HEK293T (cell line): ENCODE measurements at regions not wholly inside any gene's neighbourhood (a gene's known extent, or its start where the extent isn't known, plus 50 kb on each side); places are given as distances from the start of the nearest gene placed in this dataset.

ENCODE experiments used
- CTCF ChIA-PET: fragments of 350-600 bp; formaldehyde crosslinking; extraction: SDS; loops from one replicate; lab custom pipeline; 2021; ENCODE audit warnings: antibody characterized with exemption, inconsistent platforms; lab: Yijun Ruan, JAX
- POLR2A ChIA-PET: fragments of 350-600 bp; formaldehyde crosslinking; extraction: SDS; loops from one replicate; lab custom pipeline; 2020; ENCODE audit warnings: antibody characterized with exemption, inconsistent platforms; lab: Yijun Ruan, JAX
- DNase-seq: peaks from one replicate; pipeline ENCODE4 v3.0.0; 2012; ENCODE audit warnings: mixed read lengths; ENCODE audit errors: extremely low spot score
- ARNT ChIP-seq: fragments of 450-650 bp; IDR thresholded peaks from 2 replicates; pipeline ENCODE4 v1.6.1; 2017; ENCODE audit warnings: mild to moderate bottlenecking
- BHLHE40 ChIP-seq: fragments of 450-650 bp; IDR thresholded peaks from 2 replicates; pipeline ENCODE4 v1.6.1; 2016; ENCODE audit warnings: mild to moderate bottlenecking, moderate library complexity, borderline replicate concordance
- CTBP1 ChIP-seq: fragments of 450-650 bp; IDR thresholded peaks from 2 replicates; pipeline ENCODE4 v1.6.1; 2016; ENCODE audit warnings: borderline replicate concordance
- ELF4 ChIP-seq: fragments of 450-650 bp; IDR thresholded peaks from 2 replicates; pipeline ENCODE4 v1.6.1; 2017; ENCODE audit warnings: antibody characterized with exemption
- FOXA1 ChIP-seq: fragments of 450-650 bp; IDR thresholded peaks from 2 replicates; pipeline ENCODE4 v1.6.1; 2016; ENCODE audit warnings: mild to moderate bottlenecking
- FOXK2 ChIP-seq: fragments of 450-650 bp; IDR thresholded peaks from 2 replicates; pipeline ENCODE4 v1.6.1; 2016; ENCODE audit warnings: mild to moderate bottlenecking
- FOXM1 ChIP-seq: fragments of 450-650 bp; IDR thresholded peaks from 2 replicates; pipeline ENCODE4 v1.6.1; 2017; ENCODE audit warnings: mild to moderate bottlenecking, borderline replicate concordance
- HDGF ChIP-seq: fragments of 450-650 bp; IDR thresholded peaks from 2 replicates; pipeline ENCODE4 v1.6.1; 2017; ENCODE audit warnings: antibody characterized with exemption, borderline replicate concordance
- L3MBTL2 ChIP-seq: fragments of 450-650 bp; conservative IDR thresholded peaks from 2 replicates; pipeline ENCODE4 v1.6.1; 2016; ENCODE audit warnings: mild to moderate bottlenecking
- LEF1 ChIP-seq: fragments of 450-650 bp; IDR thresholded peaks from 2 replicates; pipeline ENCODE4 v1.6.1; 2017; ENCODE audit warnings: mild to moderate bottlenecking, borderline replicate concordance
- NFRKB ChIP-seq: fragments of 450-650 bp; IDR thresholded peaks from 2 replicates; pipeline ENCODE4 v1.6.1; 2016; ENCODE audit warnings: mild to moderate bottlenecking, moderate library complexity
- PKNOX1 ChIP-seq: fragments of 450-650 bp; IDR thresholded peaks from 2 replicates; pipeline ENCODE4 v1.6.1; 2016
- SP1 ChIP-seq: fragments of 450-650 bp; IDR thresholded peaks from 2 replicates; pipeline ENCODE4 v1.6.1; 2017
- SUZ12 ChIP-seq: fragments of 450-650 bp; IDR thresholded peaks from 2 replicates; pipeline ENCODE4 v1.6.1; 2016; ENCODE audit warnings: mild to moderate bottlenecking
- TARDBP ChIP-seq: fragments of 450-650 bp; IDR thresholded peaks from 2 replicates; pipeline ENCODE4 v1.6.1; 2016
- ZNF384 ChIP-seq: fragments of 450-650 bp; IDR thresholded peaks from 2 replicates; pipeline ENCODE4 v1.6.1; 2016

GRCh38 chr2:33933203-33933602, 334.1 kb upstream of the FAM98A start:
- ChIA-PET CTCF (no interaction called here), POLR2A (no interaction called here)
- no peak for DNase-seq
- TF ChIP-seq BHLHE40 = no peak
- TF ChIP-seq ELF4 = no peak
- no peak for TF ChIP-seq FOXA1
- no peak for TF ChIP-seq ARNT
- no peak for TF ChIP-seq HDGF
- TF ChIP-seq PKNOX1 = no peak
- no peak for TF ChIP-seq NFRKB

GRCh38 chr2:33931164-33931563, 332.1 kb upstream of the FAM98A start:
- CTCF ChIA-PET = no interaction called here
- DNase-seq = no peak
- TF ChIP-seq LEF1 (no peak), FOXA1 (no peak), SUZ12 (no peak), ELF4 (no peak), NFRKB (no peak), FOXK2 (no peak), ARNT (no peak), L3MBTL2 (no peak), ZNF384 (no peak), FOXM1 (no peak), CTBP1 (no peak), BHLHE40 (no peak), HDGF (no peak), SP1 (no peak), PKNOX1 (no peak), TARDBP (no peak)
- POLR2A ChIA-PET = no interaction called here

GRCh38 chr2:33929467-33929866, 330.4 kb upstream of the FAM98A start:
- no peak for TF ChIP-seq LEF1
- no peak for TF ChIP-seq HDGF
- no peak for TF ChIP-seq L3MBTL2
- no peak for TF ChIP-seq ZNF384
- no peak for TF ChIP-seq BHLHE40
- TF ChIP-seq ARNT = no peak
- no peak for TF ChIP-seq PKNOX1
- no peak for TF ChIP-seq FOXK2
- TF ChIP-seq NFRKB = no peak
- no peak for TF ChIP-seq FOXM1
- no peak for TF ChIP-seq TARDBP
- no peak for TF ChIP-seq SP1
- TF ChIP-seq CTBP1 = no peak
- TF ChIP-seq SUZ12 = no peak
- no peak for TF ChIP-seq FOXA1
- POLR2A ChIA-PET = no interaction called here
- no peak for DNase-seq
- CTCF ChIA-PET = interaction anchor here (0.6 kb wide), 1 partner anchor 549 kb away, joined by 3 read pairs; no protein-coding TSS in a partner anchor

DNA sequence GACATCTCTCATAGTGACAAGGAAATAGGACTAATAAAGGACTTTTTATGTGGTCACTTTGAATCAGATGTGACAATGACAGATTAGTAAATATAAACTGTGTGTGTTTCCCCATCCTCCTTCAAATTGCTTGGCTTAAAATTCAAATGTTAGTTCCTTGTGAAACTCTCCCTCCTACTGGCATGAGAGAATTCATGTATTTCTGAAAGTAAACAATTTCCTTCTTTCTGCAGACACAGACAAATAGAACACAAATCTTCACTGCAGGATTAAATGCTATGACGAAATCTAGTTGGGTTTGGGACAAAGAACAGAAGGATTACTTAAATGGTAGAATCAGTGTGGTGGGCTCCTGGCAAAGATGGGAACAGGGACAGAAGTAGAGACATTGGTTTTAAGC, 328.7 kb upstream of the FAM98A start:
- DNase-seq = no peak
- ChIA-PET CTCF (no interaction called here), POLR2A (no interaction called here)
- TF ChIP-seq ZNF384 (no peak), BHLHE40 (no peak), SP1 (no peak), FOXA1 (no peak), FOXK2 (no peak), SUZ12 (no peak), ARNT (no peak)

GRCh38 chr2:33925311-33925710, 326.2 kb upstream of the FAM98A start:
- DNase-seq = no peak
- CTCF ChIA-PET = no interaction called here
- POLR2A ChIA-PET = no interaction called here
- no peak for TF ChIP-seq HDGF
- no peak for TF ChIP-seq ELF4
- no peak for TF ChIP-seq PKNOX1

- DNase-seq = no peak
- no peak for TF ChIP-seq FOXA1
- no peak for TF ChIP-seq FOXK2
- TF ChIP-seq FOXM1 = no peak
- no peak for TF ChIP-seq ELF4
- no peak for TF ChIP-seq TARDBP
- no peak for TF ChIP-seq ARNT
- no peak for TF ChIP-seq CTBP1
- ChIA-PET CTCF (no interaction called here), POLR2A (no interaction called here)
Measured at GRCh38 chr2:33924586-33925169, 325.6 kb upstream of the FAM98A start.
